ENCODE measurements at regions not wholly inside any gene's neighbourhood (a gene's known extent, or its start where the extent isn't known, plus 50 kb on each side); places are given as distances from the start of the nearest gene placed in this dataset.

GRCh38 chr1:185474440-185475149 lies 157.6 kb upstream of the IVNS1ABP start:
- Mint-ChIP-seq H3K36me3 (ENCODE audit: low read depth) (no peaks in the 10 kb centered on the region), H3K27ac (no peak overlapping the region), H3K4me3 (no peak overlapping the region), H3K9me3 (no peaks in the 10 kb centered on the region), H3K4me1 (ENCODE audit: low read depth) (peaks cover 11% of the 10 kb centered on the region; the same call in 1 of the 2 replicates), H3K27me3 (ENCODE audit: insufficient read depth) (peaks cover 3% of the 10 kb centered on the region; the same call in 1 of the 2 replicates)
- DNase-seq: no peak
- TF ChIP-seq CTCF (IDR thresholded peaks at IDR 0.05): no peak

GRCh38 chr1:185473186-185473585 lies 156.1 kb upstream of the IVNS1ABP start:
- no peaks in the 10 kb centered on the region for H3K9me3 Mint-ChIP-seq
- H3K36me3 Mint-ChIP-seq (ENCODE audit: low read depth): no peaks in the 10 kb centered on the region
- peaks cover 3% of the 10 kb centered on the region; the same call in 1 of the 2 replicates for H3K27me3 Mint-ChIP-seq (ENCODE audit: insufficient read depth)
- no peak for DNase-seq
- TF ChIP-seq CTCF (IDR thresholded peaks at IDR 0.05): no peak
- no peak overlapping the region for H3K27ac Mint-ChIP-seq
- peaks cover 11% of the 10 kb centered on the region; the same call in 1 of the 2 replicates for H3K4me1 Mint-ChIP-seq (ENCODE audit: low read depth)
- H3K4me3 Mint-ChIP-seq: no peak overlapping the region

- H3K9me3 Mint-ChIP-seq: no peaks in the 10 kb centered on the region
- no peaks in the 10 kb centered on the region for H3K36me3 Mint-ChIP-seq (ENCODE audit: low read depth)
- H3K27ac Mint-ChIP-seq: no peak overlapping the region
- H3K27me3 Mint-ChIP-seq (ENCODE audit: insufficient read depth): peaks cover 3% of the 10 kb centered on the region; the same call in 1 of the 2 replicates
- H3K4me1 Mint-ChIP-seq (ENCODE audit: low read depth): peaks cover 10% of the 10 kb centered on the region
- H3K4me3 Mint-ChIP-seq: no peak overlapping the region
- TF ChIP-seq CTCF (IDR thresholded peaks at IDR 0.05): no peak
- DNase-seq: no peak
Measured at GRCh38 chr1:185468626-185469025, 151.6 kb upstream of the IVNS1ABP start.

- Mint-ChIP-seq H3K27ac (no peak overlapping the region), H3K9me3 (no peaks in the 10 kb centered on the region), H3K36me3 (ENCODE audit: low read depth) (no peaks in the 10 kb centered on the region), H3K4me1 (ENCODE audit: low read depth) (peaks cover 20% of the 10 kb centered on the region), H3K27me3 (ENCODE audit: insufficient read depth) (peaks cover 3% of the 10 kb centered on the region; the same call in 1 of the 2 replicates), H3K4me3 (no peak overlapping the region)
- TF ChIP-seq CTCF (IDR thresholded peaks at IDR 0.05): no peak
- DNase-seq: no peak
Measured at GRCh38 chr1:185467122-185467521, 150.1 kb upstream of the IVNS1ABP start.

- Mint-ChIP-seq H3K36me3 (ENCODE audit: low read depth) (no peaks in the 10 kb centered on the region), H3K27ac (no peak overlapping the region), H3K4me3 (no peak overlapping the region), H3K27me3 (ENCODE audit: insufficient read depth) (peaks cover 5% of the 10 kb centered on the region; the same call in 1 of the 2 replicates), H3K4me1 (ENCODE audit: low read depth) (peaks cover 20% of the 10 kb centered on the region), H3K9me3 (no peaks in the 10 kb centered on the region)
- DNase-seq: no peak
- no peak for TF ChIP-seq CTCF (IDR thresholded peaks at IDR 0.05)
Measured at GRCh38 chr1:185464777-185465176, 147.7 kb upstream of the IVNS1ABP start.

Measured in HFFc6 (cell line).